ENCODE measurements at regions not wholly inside any gene's neighbourhood (a gene's known extent, or its start where the extent isn't known, plus 50 kb on each side); places are given as distances from the start of the nearest gene placed in this dataset.

DNA sequence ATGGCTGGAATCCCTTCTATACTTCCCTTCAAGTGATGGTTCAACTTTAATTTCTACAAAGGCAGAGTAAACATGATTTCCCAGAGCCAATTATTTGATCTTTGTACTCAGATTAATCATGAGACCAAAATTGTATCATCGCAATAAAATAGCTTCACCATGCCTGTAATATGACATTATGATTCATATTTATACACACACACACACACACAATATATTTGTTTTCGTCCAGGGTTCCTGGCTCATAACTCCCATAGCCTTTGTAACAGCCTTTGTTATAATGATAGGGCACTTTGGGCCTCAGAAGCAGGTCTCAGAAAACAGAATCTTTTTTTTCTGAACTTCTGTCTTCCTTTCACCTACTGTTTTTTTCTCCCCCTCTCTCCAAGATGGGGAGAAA lies 270.6 kb downstream of the ADGRA3 start:
- TF ChIP-seq CEBPB (IDR thresholded peaks at IDR 0.05; ENCODE audit: borderline replicate concordance in 1 of 2, low read depth in 2 of 2, low read length in 2 of 2) (no peak), POLR2A (IDR thresholded peaks at IDR 0.05; ENCODE audit: low read depth, low read length) (no peak), ZBED1 (IDR thresholded peaks at IDR 0.05; ENCODE audit: borderline replicate concordance) (no peak), GABPA (IDR thresholded peaks at IDR 0.05; ENCODE audit: low read depth) (no peak), RAD21 (IDR thresholded peaks at IDR 0.05; ENCODE audit: insufficient read depth, low read depth, low read length) (no peak), NRF1 (conservative IDR thresholded peaks at IDR 0.05; ENCODE audit: low read depth, low read length) (no peak), TAF1 (IDR thresholded peaks at IDR 0.05; ENCODE audit: borderline replicate concordance, low read depth, low read length) (no peak), HDAC2 (IDR thresholded peaks at IDR 0.05) (no peak), CBX3 (IDR thresholded peaks at IDR 0.05; ENCODE audit: borderline replicate concordance, low read depth) (no peak), HDGF (IDR thresholded peaks at IDR 0.05) (no peak)
- TF ChIP-seq, protein P1, sequence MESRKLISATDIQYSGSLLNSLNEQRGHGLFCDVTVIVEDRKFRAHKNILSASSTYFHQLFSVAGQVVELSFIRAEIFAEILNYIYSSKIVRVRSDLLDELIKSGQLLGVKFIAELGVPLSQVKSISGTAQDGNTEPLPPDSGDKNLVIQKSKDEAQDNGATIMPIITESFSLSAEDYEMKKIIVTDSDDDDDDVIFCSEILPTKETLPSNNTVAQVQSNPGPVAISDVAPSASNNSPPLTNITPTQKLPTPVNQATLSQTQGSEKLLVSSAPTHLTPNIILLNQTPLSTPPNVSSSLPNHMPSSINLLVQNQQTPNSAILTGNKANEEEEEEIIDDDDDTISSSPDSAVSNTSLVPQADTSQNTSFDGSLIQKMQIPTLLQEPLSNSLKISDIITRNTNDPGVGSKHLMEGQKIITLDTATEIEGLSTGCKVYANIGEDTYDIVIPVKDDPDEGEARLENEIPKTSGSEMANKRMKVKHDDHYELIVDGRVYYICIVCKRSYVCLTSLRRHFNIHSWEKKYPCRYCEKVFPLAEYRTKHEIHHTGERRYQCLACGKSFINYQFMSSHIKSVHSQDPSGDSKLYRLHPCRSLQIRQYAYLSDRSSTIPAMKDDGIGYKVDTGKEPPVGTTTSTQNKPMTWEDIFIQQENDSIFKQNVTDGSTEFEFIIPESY (IDR thresholded peaks at IDR 0.05): no peak
